ENCODE measurements at regions not wholly inside any gene's neighbourhood (a gene's known extent, or its start where the extent isn't known, plus 50 kb on each side); places are given as distances from the start of the nearest gene placed in this dataset.
A peak's percentile ranks its signal among the peaks of the same experiment; 100 is the strongest.

DNA sequence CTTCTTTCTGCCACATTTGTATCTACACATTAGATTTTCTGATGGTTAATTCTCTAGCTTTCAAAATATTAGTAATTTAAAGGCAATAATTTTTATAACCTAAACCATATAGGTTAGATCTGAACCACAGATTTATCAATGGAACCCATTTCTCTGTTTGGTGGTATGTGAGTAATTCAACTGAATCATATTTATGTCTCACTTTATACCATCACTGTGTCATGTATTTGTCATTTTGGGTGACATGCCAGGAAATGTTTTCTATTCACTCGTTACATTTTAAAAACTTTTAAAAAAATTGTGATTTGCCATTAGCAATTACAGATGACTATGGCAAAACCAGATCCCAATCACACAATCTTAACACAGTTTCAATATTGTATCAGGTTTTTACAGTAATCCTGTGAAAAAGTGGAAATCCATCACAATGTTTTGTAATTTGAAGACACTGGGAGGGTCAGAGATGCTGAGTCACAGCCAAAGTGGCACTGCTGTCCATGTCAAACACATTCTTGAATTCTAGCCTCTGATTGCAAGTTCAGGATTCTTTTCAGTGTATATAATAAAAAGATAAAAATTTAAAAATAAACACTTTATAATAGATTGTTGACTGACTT lies 356.0 kb upstream of the RBMS3 start:
- Mint-ChIP-seq H3K27me3 (ENCODE audit: low read depth) (peaks cover 6% of the 10 kb centered on the region), H3K4me3 (ENCODE audit: low read depth) (no peak overlapping the region), H3K36me3 (ENCODE audit: low read depth) (no peaks in the 10 kb centered on the region), H3K4me1 (ENCODE audit: low read depth) (no peaks in the 10 kb centered on the region), H3K27ac (no peak overlapping the region), H3K9me3 (no peaks in the 10 kb centered on the region)
- intact Hi-C loops (cut with micrococcal nuclease): loop anchor here (1.0 to 5.0 kb wide), 4 partner anchors 10 to 762 kb away; no protein-coding TSS in a partner anchor
- no peak for DNase-seq (ENCODE audit: low spot score)

- intact Hi-C loops (cut with micrococcal nuclease): no loop called here
- no peak overlapping the region for H3K27ac Mint-ChIP-seq
- H3K9me3 Mint-ChIP-seq: no peaks in the 10 kb centered on the region
- peaks cover 23% of the 10 kb centered on the region for H3K4me1 Mint-ChIP-seq (ENCODE audit: low read depth)
- no peak for DNase-seq (ENCODE audit: low spot score)
- no peaks in the 10 kb centered on the region for H3K36me3 Mint-ChIP-seq (ENCODE audit: low read depth)
- no peak overlapping the region for H3K4me3 Mint-ChIP-seq (ENCODE audit: low read depth)
- no peaks in the 10 kb centered on the region for H3K27me3 Mint-ChIP-seq (ENCODE audit: low read depth)
Measured at GRCh38 chr3:28933337-28933736, 347.5 kb upstream of the RBMS3 start.

DNA sequence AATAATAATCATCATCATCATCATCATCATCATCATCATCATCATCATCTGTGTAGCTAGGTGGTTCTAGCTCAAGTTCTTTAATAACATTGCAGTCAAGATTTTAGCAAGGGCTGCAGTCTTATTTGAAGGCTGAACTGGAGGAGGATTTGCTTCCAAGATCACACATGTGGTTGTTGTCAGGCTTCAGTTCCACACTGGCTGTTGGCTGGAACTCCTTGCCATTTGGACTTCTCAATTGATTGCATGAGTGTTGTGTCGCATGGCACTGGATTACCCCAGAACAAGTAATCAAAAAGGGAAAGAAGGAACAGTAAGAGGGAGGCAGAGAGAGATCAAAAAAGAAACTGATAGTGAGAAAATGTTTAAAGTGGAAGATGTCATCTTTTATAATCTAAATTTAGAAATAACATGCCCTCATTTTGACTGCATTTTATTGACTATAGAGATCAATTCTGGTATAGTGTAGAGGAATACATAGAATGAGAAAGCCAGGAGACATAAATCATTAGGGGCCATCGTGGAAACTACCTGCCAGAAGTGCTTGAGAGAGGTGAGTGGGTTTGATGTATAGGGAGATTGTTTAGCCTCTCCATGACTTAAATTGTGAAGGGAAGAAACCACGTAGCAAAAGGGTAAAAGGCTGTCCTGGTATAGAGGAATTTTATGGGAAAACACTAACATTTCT lies 346.6 kb upstream of the RBMS3 start:
- Mint-ChIP-seq H3K4me3 (ENCODE audit: low read depth) (peak overlapping the region; percentile 43), H3K4me1 (ENCODE audit: low read depth) (peaks cover 23% of the 10 kb centered on the region), H3K27me3 (ENCODE audit: low read depth) (no peaks in the 10 kb centered on the region), H3K9me3 (no peaks in the 10 kb centered on the region), H3K36me3 (ENCODE audit: low read depth) (no peaks in the 10 kb centered on the region), H3K27ac (peak overlapping the region; percentile 78)
- no peak for DNase-seq (ENCODE audit: low spot score)
- intact Hi-C loops (cut with micrococcal nuclease): loop anchor here (2.0 kb wide), 1 partner anchor 93 kb away; no protein-coding TSS in a partner anchor

DNA sequence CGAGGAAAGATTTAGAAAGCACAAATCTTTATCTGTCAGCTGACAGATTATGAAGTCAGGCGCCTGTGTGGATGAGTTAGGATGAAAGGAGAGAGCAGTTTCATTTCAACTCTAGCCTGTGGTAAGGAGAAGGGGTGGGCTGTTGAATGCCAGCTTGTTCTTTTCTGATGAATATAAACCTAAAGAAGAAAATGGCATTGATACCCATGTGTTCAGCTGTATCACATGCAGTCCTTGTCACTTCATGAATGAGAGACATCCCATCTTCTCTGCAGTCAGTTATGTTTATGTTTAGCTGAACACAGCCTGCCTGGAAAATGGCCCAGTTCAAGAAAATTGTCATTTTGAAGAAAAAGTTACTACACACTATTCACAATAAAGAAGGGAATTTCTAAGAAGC lies 345.7 kb upstream of the RBMS3 start:
- H3K36me3 Mint-ChIP-seq (ENCODE audit: low read depth): no peaks in the 10 kb centered on the region
- H3K9me3 Mint-ChIP-seq: no peaks in the 10 kb centered on the region
- H3K27ac Mint-ChIP-seq: peak overlapping the region; percentile 77
- no peaks in the 10 kb centered on the region for H3K27me3 Mint-ChIP-seq (ENCODE audit: low read depth)
- peak overlapping the region; percentile 3 for H3K4me3 Mint-ChIP-seq (ENCODE audit: low read depth)
- intact Hi-C loops (cut with micrococcal nuclease): loop anchor here (1.0 to 5.0 kb wide), 4 partner anchors 10 to 347 kb away; partner anchors contain the start of gene RBMS3
- DNase-seq (ENCODE audit: low spot score): no peak
- H3K4me1 Mint-ChIP-seq (ENCODE audit: low read depth): peaks cover 27% of the 10 kb centered on the region

DNA sequence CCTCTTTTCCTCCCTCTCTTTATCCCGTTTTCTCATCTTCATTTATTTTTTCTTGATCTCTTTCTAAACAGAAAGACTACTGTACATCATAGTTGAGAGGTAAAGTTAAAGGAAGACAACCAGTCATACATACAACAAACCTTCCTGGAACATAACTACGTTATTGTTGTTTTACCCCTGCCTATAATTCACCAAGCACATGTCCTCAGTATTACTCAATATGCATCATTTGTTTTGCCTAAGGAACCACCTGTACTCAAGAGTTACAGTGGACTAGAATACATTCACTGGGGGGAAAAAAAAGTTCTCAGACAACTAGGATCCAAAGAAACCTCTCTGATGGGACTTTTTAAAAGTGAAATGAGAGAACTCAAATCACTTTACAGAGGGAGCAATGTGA lies 344.7 kb upstream of the RBMS3 start:
- Mint-ChIP-seq H3K27me3 (ENCODE audit: low read depth) (no peaks in the 10 kb centered on the region), H3K4me1 (ENCODE audit: low read depth) (peaks cover 36% of the 10 kb centered on the region), H3K36me3 (ENCODE audit: low read depth) (no peaks in the 10 kb centered on the region), H3K4me3 (ENCODE audit: low read depth) (peak overlapping the region; percentile 13), H3K27ac (peak overlapping the region; percentile 32), H3K9me3 (no peaks in the 10 kb centered on the region)
- DNase-seq (ENCODE audit: low spot score): no peak
- intact Hi-C loops (cut with micrococcal nuclease): loop anchor here (5.0 kb wide), 1 partner anchor 346 kb away; the partner anchor contains the start of gene RBMS3

DNA sequence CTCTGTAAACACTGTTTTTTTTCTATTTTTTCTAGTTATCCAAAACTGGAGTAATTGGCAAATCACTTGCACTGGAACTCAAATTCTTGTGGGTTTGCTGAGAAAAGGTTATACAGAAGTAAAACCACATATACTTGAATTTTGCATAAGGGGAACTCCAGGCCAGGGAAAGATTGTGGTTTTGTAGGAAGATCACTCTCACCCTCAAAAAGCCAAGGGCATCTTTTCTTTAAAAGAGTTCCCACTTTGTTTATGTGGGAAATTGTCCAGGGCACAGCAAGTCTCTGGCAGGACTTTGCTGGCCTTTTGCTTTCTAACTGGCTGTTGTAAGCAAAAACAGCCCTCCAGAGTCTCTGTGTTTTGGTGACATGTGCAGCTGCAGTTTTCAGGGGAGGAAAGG lies 340.3 kb upstream of the RBMS3 start:
- Mint-ChIP-seq H3K4me1 (ENCODE audit: low read depth) (peaks cover 21% of the 10 kb centered on the region), H3K36me3 (ENCODE audit: low read depth) (no peaks in the 10 kb centered on the region), H3K4me3 (ENCODE audit: low read depth) (no peak overlapping the region), H3K9me3 (no peaks in the 10 kb centered on the region), H3K27me3 (ENCODE audit: low read depth) (no peaks in the 10 kb centered on the region), H3K27ac (no peak overlapping the region)
- DNase-seq (ENCODE audit: low spot score): no peak
- intact Hi-C loops (cut with micrococcal nuclease): loop anchor here (2.0 kb wide), 2 partner anchors 16 to 100 kb away; no protein-coding TSS in a partner anchor

DNA sequence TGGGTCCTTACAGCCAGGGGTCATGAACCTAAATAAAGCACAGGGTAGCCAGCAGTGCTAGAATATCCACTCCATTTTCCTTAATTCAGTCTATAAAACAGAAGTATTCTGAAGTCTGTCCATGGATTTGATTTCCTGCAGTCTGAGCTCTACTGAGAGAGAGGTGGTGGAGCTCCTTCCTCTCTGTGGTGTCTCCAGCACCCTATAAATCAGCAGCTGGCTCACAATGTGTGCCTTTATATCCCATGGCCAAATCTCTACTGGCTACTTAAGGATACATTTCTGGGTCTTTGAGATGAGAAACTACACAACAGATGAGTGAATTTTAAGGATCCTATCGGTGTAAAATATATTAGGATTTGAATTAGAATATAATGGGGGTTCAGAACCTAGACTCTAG lies 339.9 kb upstream of the RBMS3 start:
- H3K4me1 Mint-ChIP-seq (ENCODE audit: low read depth): peaks cover 19% of the 10 kb centered on the region
- intact Hi-C loops (cut with micrococcal nuclease): loop anchor here (2.0 kb wide), 2 partner anchors 16 to 100 kb away; no protein-coding TSS in a partner anchor
- no peak for DNase-seq (ENCODE audit: low spot score)
- H3K4me3 Mint-ChIP-seq (ENCODE audit: low read depth): no peak overlapping the region
- H3K9me3 Mint-ChIP-seq: no peaks in the 10 kb centered on the region
- no peak overlapping the region for H3K27ac Mint-ChIP-seq
- H3K36me3 Mint-ChIP-seq (ENCODE audit: low read depth): no peaks in the 10 kb centered on the region
- no peaks in the 10 kb centered on the region for H3K27me3 Mint-ChIP-seq (ENCODE audit: low read depth)

DNA sequence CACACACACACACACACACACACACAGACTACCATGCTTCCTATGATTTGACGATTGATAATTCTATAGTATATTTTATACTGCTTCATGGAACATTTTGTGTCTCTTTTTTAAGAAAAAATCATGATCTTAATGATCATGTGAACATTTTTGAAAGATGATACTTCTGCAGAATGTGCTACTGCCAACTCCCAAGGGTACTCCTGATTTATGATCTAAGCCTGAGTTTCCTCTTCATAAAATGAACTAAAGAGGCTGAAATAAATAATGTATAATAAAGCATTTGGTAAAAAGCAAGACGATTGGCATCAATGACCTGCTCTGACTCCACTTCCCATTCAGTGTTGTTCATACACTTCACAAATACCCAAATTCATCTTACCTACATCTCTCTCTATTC lies 333.8 kb upstream of the RBMS3 start:
- Mint-ChIP-seq H3K27me3 (ENCODE audit: low read depth) (no peaks in the 10 kb centered on the region), H3K4me1 (ENCODE audit: low read depth) (no peaks in the 10 kb centered on the region), H3K4me3 (ENCODE audit: low read depth) (no peak overlapping the region), H3K27ac (no peak overlapping the region), H3K9me3 (no peaks in the 10 kb centered on the region), H3K36me3 (ENCODE audit: low read depth) (no peaks in the 10 kb centered on the region)
- no peak for DNase-seq (ENCODE audit: low spot score)
- intact Hi-C loops (cut with micrococcal nuclease): no loop called here

DNA sequence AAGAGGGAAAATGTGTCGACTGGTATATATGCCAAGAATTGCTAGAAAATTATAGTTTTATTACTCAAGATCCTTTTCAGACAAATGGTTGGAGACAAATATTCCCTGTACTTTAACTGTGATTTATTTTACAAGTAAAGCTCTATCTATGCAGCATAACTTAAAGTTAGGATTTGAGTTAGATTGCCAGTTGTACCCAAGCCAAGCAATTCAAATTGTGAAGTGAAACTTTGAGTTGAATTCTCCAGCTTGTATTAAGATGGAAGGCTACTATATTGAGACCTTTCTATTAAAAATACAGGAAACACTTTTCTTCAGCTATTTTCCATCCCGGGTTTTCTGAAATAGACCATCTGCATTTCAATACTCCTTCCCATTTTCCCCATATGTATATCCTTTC lies 333.1 kb upstream of the RBMS3 start:
- DNase-seq (ENCODE audit: low spot score): no peak
- intact Hi-C loops (cut with micrococcal nuclease): no loop called here
- Mint-ChIP-seq H3K4me3 (ENCODE audit: low read depth) (no peak overlapping the region), H3K27me3 (ENCODE audit: low read depth) (no peaks in the 10 kb centered on the region), H3K36me3 (ENCODE audit: low read depth) (no peaks in the 10 kb centered on the region), H3K9me3 (no peaks in the 10 kb centered on the region), H3K4me1 (ENCODE audit: low read depth) (no peaks in the 10 kb centered on the region), H3K27ac (no peak overlapping the region)

DNA sequence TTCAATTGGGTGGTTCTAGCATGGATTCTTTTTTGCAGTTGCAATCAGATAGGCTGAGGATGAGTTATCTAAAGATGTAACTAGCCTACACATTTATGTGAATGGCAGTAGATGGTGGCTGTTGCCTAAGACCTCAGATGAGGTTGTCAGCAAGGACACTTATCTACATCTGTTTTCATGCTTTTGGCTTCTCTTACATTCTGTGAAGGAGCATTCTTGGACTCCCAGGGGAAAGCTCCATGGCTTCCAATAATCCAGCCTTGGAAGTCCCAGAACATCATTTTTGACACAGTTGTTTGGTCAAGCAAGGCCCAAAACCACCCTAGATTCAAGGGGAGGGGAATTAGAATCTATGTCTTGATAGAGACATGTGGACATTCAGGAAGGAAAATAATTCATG lies 332.2 kb upstream of the RBMS3 start:
- Mint-ChIP-seq H3K27ac (no peak overlapping the region), H3K27me3 (ENCODE audit: low read depth) (no peaks in the 10 kb centered on the region), H3K4me1 (ENCODE audit: low read depth) (no peaks in the 10 kb centered on the region), H3K9me3 (no peaks in the 10 kb centered on the region), H3K36me3 (ENCODE audit: low read depth) (no peaks in the 10 kb centered on the region), H3K4me3 (ENCODE audit: low read depth) (no peak overlapping the region)
- intact Hi-C loops (cut with micrococcal nuclease): no loop called here
- DNase-seq (ENCODE audit: low spot score): no peak

DNA sequence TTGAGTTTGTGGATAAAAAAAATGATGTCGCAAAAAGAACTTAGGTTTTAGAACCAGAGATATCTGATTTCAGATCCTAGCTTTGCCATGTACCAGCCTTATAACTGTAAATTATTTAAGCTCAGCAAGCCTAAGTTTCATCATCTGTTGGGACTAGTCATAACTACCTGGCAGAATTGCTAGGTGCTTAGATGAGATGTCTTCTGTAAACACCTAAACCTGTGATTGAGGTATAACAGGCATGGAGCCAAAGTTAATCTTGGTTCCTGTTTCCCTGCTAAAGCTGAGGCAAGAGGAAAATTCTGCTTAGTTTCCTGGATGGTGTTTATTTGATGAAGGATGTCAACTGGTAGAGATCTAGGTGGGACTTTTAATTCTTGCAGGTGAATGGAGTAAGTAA lies 331.3 kb upstream of the RBMS3 start:
- Mint-ChIP-seq H3K27ac (no peak overlapping the region), H3K4me1 (ENCODE audit: low read depth) (no peaks in the 10 kb centered on the region), H3K36me3 (ENCODE audit: low read depth) (no peaks in the 10 kb centered on the region), H3K4me3 (ENCODE audit: low read depth) (no peak overlapping the region), H3K9me3 (no peaks in the 10 kb centered on the region), H3K27me3 (ENCODE audit: low read depth) (no peaks in the 10 kb centered on the region)
- intact Hi-C loops (cut with micrococcal nuclease): no loop called here
- no peak for DNase-seq (ENCODE audit: low spot score)

- Mint-ChIP-seq H3K4me3 (ENCODE audit: low read depth) (no peak overlapping the region), H3K36me3 (ENCODE audit: low read depth) (no peaks in the 10 kb centered on the region), H3K27me3 (ENCODE audit: low read depth) (no peaks in the 10 kb centered on the region), H3K9me3 (no peaks in the 10 kb centered on the region), H3K4me1 (ENCODE audit: low read depth) (no peaks in the 10 kb centered on the region), H3K27ac (no peak overlapping the region)
- intact Hi-C loops (cut with micrococcal nuclease): no loop called here
- no peak for DNase-seq (ENCODE audit: low spot score)
Measured at GRCh38 chr3:28950614-28951013, 330.3 kb upstream of the RBMS3 start.

DNA sequence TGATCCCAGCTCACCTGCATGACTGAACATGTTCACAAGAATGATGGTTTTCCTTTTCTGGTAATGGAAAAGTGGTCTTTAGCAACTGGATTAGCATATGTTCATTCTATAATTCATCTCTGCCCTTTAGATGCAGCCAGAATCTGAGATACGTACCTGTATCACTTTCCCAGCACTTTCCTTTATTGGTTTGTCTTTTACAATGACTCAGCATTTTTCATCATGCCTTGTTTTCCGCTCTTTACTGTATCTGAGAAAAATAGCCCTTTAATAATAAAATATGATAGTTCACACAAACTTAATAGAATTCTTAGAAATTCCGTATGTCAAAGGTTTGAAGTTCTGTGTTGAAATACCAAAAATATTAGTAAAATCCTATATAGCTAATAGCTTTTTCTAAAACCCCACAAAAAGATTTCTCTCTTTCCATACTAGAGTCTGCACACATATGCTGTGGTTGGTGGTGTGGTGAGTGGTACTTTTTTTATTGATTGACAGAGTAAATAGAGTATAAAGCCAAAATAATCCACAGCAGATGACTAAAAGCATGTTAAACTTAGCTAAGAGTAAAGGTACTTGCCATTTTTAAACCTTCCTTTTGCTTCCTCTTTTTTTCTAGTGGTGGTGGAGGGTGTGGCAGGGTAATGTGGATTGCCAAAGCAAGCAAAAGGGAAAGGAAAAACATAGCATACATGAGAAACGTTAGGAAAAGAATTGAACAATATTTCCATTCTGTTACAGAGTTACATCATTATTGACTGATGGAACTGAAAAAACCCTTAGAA lies 328.9 kb upstream of the RBMS3 start:
- DNase-seq (ENCODE audit: low spot score): no peak
- H3K36me3 Mint-ChIP-seq (ENCODE audit: low read depth): no peaks in the 10 kb centered on the region
- intact Hi-C loops (cut with micrococcal nuclease): no loop called here
- no peaks in the 10 kb centered on the region for H3K9me3 Mint-ChIP-seq
- H3K27me3 Mint-ChIP-seq (ENCODE audit: low read depth): no peaks in the 10 kb centered on the region
- no peak overlapping the region for H3K27ac Mint-ChIP-seq
- H3K4me1 Mint-ChIP-seq (ENCODE audit: low read depth): no peaks in the 10 kb centered on the region
- H3K4me3 Mint-ChIP-seq (ENCODE audit: low read depth): no peak overlapping the region

All from activated T-helper 2 cell treated with anti-CD3 and anti-CD28 coated beads, Interferon-gamma antibody, Interleukin-2, Interleukin-4, amounts not matched to agents 10 μg/mL and 5 μg/mL and 100 μg/mL, durations not matched to agents 14 hours and 24 hours and 36 hours (primary cell).